ENCODE measurements at regions not wholly inside any gene's neighbourhood (a gene's known extent, or its start where the extent isn't known, plus 50 kb on each side); places are given as distances from the start of the nearest gene placed in this dataset.

GRCh38 chr3:40713795-40714194 is 189.0 kb downstream of the ZNF621 start:
- Histone ChIP-seq H2BK15ac (ENCODE audit: low read depth, low read length) (no peak overlapping the region), H3K27ac (ENCODE audit: insufficient read length, low read depth, low read length) (no peak overlapping the region), H3K27me3 (ENCODE audit: insufficient read depth, low read length) (no peaks in the 10 kb centered on the region), H3K56ac (ENCODE audit: insufficient read length, low read depth, low read length) (no peak overlapping the region), H2BK5ac (ENCODE audit: insufficient read length, low read length) (no peak overlapping the region), H3T11ph (ENCODE audit: low read length) (no peak overlapping the region), H3K14ac (ENCODE audit: insufficient read depth, low read length) (no peak overlapping the region; the same call in 1 of the 2 replicates), H2AK5ac (ENCODE audit: insufficient read length, low read length) (no peak overlapping the region), H3K23me2 (ENCODE audit: insufficient read length, low read depth, low read length, poor library complexity, severe bottlenecking) (no peaks in the 10 kb centered on the region), H3K4me1 (ENCODE audit: insufficient read depth, low read length) (no peaks in the 10 kb centered on the region), H4K91ac (ENCODE audit: insufficient read length, low read depth, low read length) (no peak overlapping the region), H4K8ac (replicated peaks; ENCODE audit: insufficient read length, low read depth, low read length) (no peak overlapping the region), H2BK120ac (ENCODE audit: low read depth, low read length, poor library complexity, severe bottlenecking) (no peak overlapping the region), H3K9ac (ENCODE audit: extremely low read depth, insufficient read length, low read length) (no peak overlapping the region), H3K79me1 (ENCODE audit: insufficient read depth, low read depth, low read length, poor library complexity, severe bottlenecking) (no peaks in the 10 kb centered on the region), H3K4me2 (ENCODE audit: insufficient read depth, insufficient read length, low read length) (no peak overlapping the region), H4K20me1 (ENCODE audit: control insufficient read depth, insufficient read depth, insufficient read length) (no peaks in the 10 kb centered on the region), H2AFZ (ENCODE audit: low read length) (no peak overlapping the region), H3K79me2 (ENCODE audit: insufficient read depth, low read length) (no peaks in the 10 kb centered on the region), H2BK20ac (ENCODE audit: low read depth, low read length, poor library complexity, severe bottlenecking) (no peak overlapping the region), H2BK12ac (ENCODE audit: insufficient read length, low read depth, low read length) (no peak overlapping the region), H3K18ac (ENCODE audit: insufficient read length, low read depth, low read length) (no peak overlapping the region), H3K4ac (ENCODE audit: low read depth, low read length) (no peak overlapping the region), H3K9me3 (ENCODE audit: control insufficient read depth, low read depth, low read length) (no peaks in the 10 kb centered on the region), H3K23ac (ENCODE audit: insufficient read length, low read depth, low read length) (no peak overlapping the region), H4K5ac (ENCODE audit: insufficient read length, low read depth, low read length) (no peak overlapping the region)
- no peak for TF ChIP-seq CTCF (conservative IDR thresholded peaks at IDR 0.05)
- WGBS (ENCODE audit: extremely low coverage, insufficient read length, low lambda C conversion rate): no CpG with 5 or more reads among the region's 6 CpGs
- Mint-ChIP-seq H3K4me3 (no peak overlapping the region), H3K4me1 (0 out of 4 replicates have a peak, but pooled peaks cover 0 to 2% of the 10 kb centered on the region in 2 experiments), H3K27ac (no peak overlapping the region), H3K36me3 (ENCODE audit: insufficient read depth in 1 of 3, low read depth in 3 of 3) (no peaks in the 10 kb centered on the region; a peak in 1 of 7 replicates), H3K9me3 (no peaks in the 10 kb centered on the region), H3K27me3 (ENCODE audit: low read depth) (peaks cover 7% of the 10 kb centered on the region)
- no peak for DNase-seq

All from H9 (cell line).